ENCODE measurements at regions not wholly inside any gene's neighbourhood (a gene's known extent, or its start where the extent isn't known, plus 50 kb on each side); places are given as distances from the start of the nearest gene placed in this dataset.

- H3K4me1 ChIP-seq = no peaks in the 10 kb centered on the region
- H3K9ac ChIP-seq = no peak overlapping the region
- H3F3A ChIP-seq (ENCODE audit: low read depth) = no peaks in the 10 kb centered on the region
- no peak overlapping the region for H3K4me2 ChIP-seq
- no peaks in the 10 kb centered on the region for H3K36me3 Mint-ChIP-seq
- no peak overlapping the region for H3K4me3 ChIP-seq
- peaks cover 8% of the 10 kb centered on the region for H3K9me3 Mint-ChIP-seq
- no peak overlapping the region for H3K27ac Mint-ChIP-seq
- no peak overlapping the region for H3K27ac ChIP-seq
- no peaks in the 10 kb centered on the region for H3K27me3 ChIP-seq
- H3K9me3 ChIP-seq (ENCODE audit: low read depth) = no peaks in the 10 kb centered on the region
- TF ChIP-seq CTCF (IDR thresholded peaks at IDR 0.05) (no peak), EZH2 (IDR thresholded peaks at IDR 0.05) (no peak), EZH2phosphoT487 (IDR thresholded peaks at IDR 0.05) (no peak)
- no peaks in the 10 kb centered on the region for H3K4me1 Mint-ChIP-seq
- H3K36me3 ChIP-seq = no peaks in the 10 kb centered on the region
- H3K4me3 Mint-ChIP-seq = no peak overlapping the region
- DNase-seq (ENCODE audit: low spot score) = no peak
- H3K27me3 Mint-ChIP-seq (ENCODE audit: insufficient read depth, low read depth) = no peaks in the 10 kb centered on the region
- H3K79me2 ChIP-seq (ENCODE audit: low read depth) = no peaks in the 10 kb centered on the region
- no peak overlapping the region for H2AFZ ChIP-seq (replicated peaks)
- H4K20me1 ChIP-seq (ENCODE audit: low read depth) = no peaks in the 10 kb centered on the region
Observed at GRCh38 chr13:87084192-87084591, 587.0 kb upstream of the SLITRK5 start.

- Histone ChIP-seq H3K4me3 (no peak overlapping the region), H3K79me2 (ENCODE audit: low read depth) (no peaks in the 10 kb centered on the region), H3K36me3 (no peaks in the 10 kb centered on the region), H3F3A (ENCODE audit: low read depth) (no peaks in the 10 kb centered on the region), H3K4me1 (no peaks in the 10 kb centered on the region), H3K27ac (no peak overlapping the region), H3K9me3 (ENCODE audit: low read depth) (no peaks in the 10 kb centered on the region), H3K4me2 (no peak overlapping the region), H3K27me3 (no peaks in the 10 kb centered on the region), H2AFZ (replicated peaks) (no peak overlapping the region), H3K9ac (no peak overlapping the region), H4K20me1 (ENCODE audit: low read depth) (no peaks in the 10 kb centered on the region)
- Mint-ChIP-seq H3K36me3 (no peaks in the 10 kb centered on the region), H3K27me3 (ENCODE audit: insufficient read depth, low read depth) (no peaks in the 10 kb centered on the region), H3K9me3 (peaks cover 6% of the 10 kb centered on the region), H3K4me1 (no peaks in the 10 kb centered on the region), H3K27ac (no peak overlapping the region), H3K4me3 (no peak overlapping the region)
- DNase-seq (ENCODE audit: low spot score) = no peak
- TF ChIP-seq EZH2 (IDR thresholded peaks at IDR 0.05) = no peak
- TF ChIP-seq EZH2phosphoT487 (IDR thresholded peaks at IDR 0.05) = no peak
- no peak for TF ChIP-seq CTCF (IDR thresholded peaks at IDR 0.05)
Observed at GRCh38 chr13:87087741-87088140, 583.4 kb upstream of the SLITRK5 start.

GRCh38 chr13:87089391-87089790 is 581.8 kb upstream of the SLITRK5 start:
- Histone ChIP-seq H2AFZ (replicated peaks) (no peak overlapping the region), H3K4me2 (no peak overlapping the region), H3K27ac (no peak overlapping the region), H3K27me3 (no peaks in the 10 kb centered on the region), H3K36me3 (no peaks in the 10 kb centered on the region), H3F3A (ENCODE audit: low read depth) (peaks cover 2% of the 10 kb centered on the region), H3K9ac (no peak overlapping the region), H3K79me2 (ENCODE audit: low read depth) (no peaks in the 10 kb centered on the region), H4K20me1 (ENCODE audit: low read depth) (no peaks in the 10 kb centered on the region), H3K9me3 (ENCODE audit: low read depth) (no peaks in the 10 kb centered on the region), H3K4me1 (peaks cover 10% of the 10 kb centered on the region), H3K4me3 (no peak overlapping the region)
- no peak for TF ChIP-seq CTCF (IDR thresholded peaks at IDR 0.05)
- no peak for TF ChIP-seq EZH2 (IDR thresholded peaks at IDR 0.05)
- TF ChIP-seq EZH2phosphoT487 (IDR thresholded peaks at IDR 0.05) = no peak
- Mint-ChIP-seq H3K27ac (no peak overlapping the region), H3K4me1 (peaks cover 1% of the 10 kb centered on the region), H3K9me3 (peaks cover 4% of the 10 kb centered on the region), H3K27me3 (ENCODE audit: insufficient read depth, low read depth) (no peaks in the 10 kb centered on the region), H3K36me3 (no peaks in the 10 kb centered on the region), H3K4me3 (no peak overlapping the region)
- DNase-seq (ENCODE audit: low spot score) = no peak

All from neural progenitor cell (in vitro differentiated cells).